Epithelial cell of esophagus (primary cell): ENCODE measurements at regions not wholly inside any gene's neighbourhood (a gene's known extent, or its start where the extent isn't known, plus 50 kb on each side); places are given as distances from the start of the nearest gene placed in this dataset.

Experiments
- DNase-seq: peaks from one replicate; pipeline ENCODE4 v3.0.0; 2010; ENCODE audit warnings: low read depth
- H3K4me3 ChIP-seq: 2 replicates; pipeline ENCODE4 v1.5.1; 2011; ENCODE audit warnings: mild to moderate bottlenecking, low read length, control low read depth
- TF ChIP-seq, protein P1 (sequence below): IDR thresholded peaks from 2 replicates; pipeline ENCODE4 v1.5.1; 2011; ENCODE audit warnings: low read depth, mild to moderate bottlenecking, low read length, control low read depth, inconsistent platforms; ENCODE audit not compliant: insufficient read depth; ENCODE audit errors: missing control alignments

DNA sequence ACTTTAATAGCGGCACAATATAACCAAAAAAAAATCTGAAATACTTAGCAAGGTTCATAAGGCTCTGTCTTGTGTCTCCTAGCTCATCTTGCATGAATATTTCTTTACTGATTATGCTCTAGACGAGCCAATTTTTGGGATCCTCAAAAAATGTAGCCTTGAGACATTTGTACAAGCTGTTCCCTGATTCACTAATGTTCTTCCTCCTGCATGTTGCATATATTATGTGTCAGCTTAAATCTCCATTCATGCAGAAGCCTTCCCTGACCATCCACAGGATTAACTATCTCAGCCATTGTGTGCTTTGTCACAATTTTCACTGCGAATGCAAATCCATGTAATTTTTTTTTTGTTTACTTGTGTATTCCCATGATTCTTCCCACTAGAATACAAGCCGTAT, 594.0 kb upstream of the VRK2 start:
- TF ChIP-seq, protein P1, sequence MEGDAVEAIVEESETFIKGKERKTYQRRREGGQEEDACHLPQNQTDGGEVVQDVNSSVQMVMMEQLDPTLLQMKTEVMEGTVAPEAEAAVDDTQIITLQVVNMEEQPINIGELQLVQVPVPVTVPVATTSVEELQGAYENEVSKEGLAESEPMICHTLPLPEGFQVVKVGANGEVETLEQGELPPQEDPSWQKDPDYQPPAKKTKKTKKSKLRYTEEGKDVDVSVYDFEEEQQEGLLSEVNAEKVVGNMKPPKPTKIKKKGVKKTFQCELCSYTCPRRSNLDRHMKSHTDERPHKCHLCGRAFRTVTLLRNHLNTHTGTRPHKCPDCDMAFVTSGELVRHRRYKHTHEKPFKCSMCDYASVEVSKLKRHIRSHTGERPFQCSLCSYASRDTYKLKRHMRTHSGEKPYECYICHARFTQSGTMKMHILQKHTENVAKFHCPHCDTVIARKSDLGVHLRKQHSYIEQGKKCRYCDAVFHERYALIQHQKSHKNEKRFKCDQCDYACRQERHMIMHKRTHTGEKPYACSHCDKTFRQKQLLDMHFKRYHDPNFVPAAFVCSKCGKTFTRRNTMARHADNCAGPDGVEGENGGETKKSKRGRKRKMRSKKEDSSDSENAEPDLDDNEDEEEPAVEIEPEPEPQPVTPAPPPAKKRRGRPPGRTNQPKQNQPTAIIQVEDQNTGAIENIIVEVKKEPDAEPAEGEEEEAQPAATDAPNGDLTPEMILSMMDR, result no peak
- no peak for DNase-seq
- no peak overlapping the region for H3K4me3 ChIP-seq

DNA sequence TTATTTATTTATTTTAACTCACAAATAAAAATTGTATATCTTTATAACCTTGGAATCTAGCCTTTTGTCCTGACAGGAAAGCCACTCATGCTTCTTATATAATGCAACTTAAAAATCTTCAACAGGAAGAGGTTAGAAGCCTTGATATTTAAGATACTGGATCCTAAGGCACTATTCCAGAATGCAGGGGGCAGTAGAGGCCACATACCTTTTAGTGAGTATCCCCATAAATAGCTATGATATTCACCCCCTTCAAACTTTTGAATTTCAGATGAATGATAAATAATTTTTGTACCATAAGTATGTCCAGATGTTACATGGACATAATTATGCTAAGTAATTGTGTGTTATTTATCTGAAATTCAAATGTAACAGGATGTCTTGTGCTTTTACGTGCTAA, 592.7 kb upstream of the VRK2 start:
- H3K4me3 ChIP-seq, result no peak overlapping the region
- TF ChIP-seq, protein P1, result peak; percentile 11
- no peak for DNase-seq

- no peak for DNase-seq
- H3K4me3 ChIP-seq, result no peak overlapping the region
- TF ChIP-seq, protein P1, result no peak
Measured at GRCh38 chr2:57460396-57461276, 586.0 kb upstream of the VRK2 start.

DNA sequence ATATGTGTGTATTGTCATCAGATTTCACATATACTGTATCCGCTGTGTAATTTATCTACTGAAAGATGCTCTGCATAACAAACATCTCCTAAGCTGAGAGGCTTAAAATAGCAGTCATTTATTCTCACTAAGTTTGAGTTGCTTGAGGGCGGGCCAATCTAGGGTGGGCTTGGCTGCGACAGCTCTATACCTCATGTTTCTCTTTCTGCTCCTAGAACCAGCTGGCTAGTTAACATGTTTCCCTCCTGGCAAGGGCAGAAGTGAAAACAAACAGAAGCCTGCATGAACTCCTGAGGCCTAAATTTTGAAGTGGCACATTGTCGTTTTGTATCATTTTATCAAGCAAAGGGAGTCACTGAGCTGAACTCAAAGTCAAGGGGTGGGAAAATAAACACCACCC, 585.0 kb upstream of the VRK2 start:
- no peak for DNase-seq
- TF ChIP-seq, protein P1, result no peak
- no peak overlapping the region for H3K4me3 ChIP-seq

DNA sequence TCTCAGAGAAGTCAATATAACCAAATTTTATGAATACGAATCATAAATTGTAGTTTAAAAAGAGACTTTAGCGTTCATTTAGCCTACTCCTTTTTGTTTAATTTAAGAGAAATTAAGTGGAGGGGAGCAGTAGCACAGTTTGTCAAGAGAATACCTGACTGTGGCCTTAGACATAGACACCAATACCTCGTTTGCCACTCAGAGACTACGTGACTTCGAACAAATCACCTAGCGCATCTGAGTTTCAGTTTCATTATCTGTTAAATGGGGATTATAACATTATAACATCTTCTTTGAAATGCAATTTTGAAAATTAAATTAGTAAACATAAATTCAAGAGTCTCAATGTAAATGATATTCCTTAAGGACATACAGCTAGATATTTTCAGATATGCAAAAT, 581.5 kb upstream of the VRK2 start:
- no peak for DNase-seq
- no peak overlapping the region for H3K4me3 ChIP-seq
- TF ChIP-seq, protein P1, result no peak

DNA sequence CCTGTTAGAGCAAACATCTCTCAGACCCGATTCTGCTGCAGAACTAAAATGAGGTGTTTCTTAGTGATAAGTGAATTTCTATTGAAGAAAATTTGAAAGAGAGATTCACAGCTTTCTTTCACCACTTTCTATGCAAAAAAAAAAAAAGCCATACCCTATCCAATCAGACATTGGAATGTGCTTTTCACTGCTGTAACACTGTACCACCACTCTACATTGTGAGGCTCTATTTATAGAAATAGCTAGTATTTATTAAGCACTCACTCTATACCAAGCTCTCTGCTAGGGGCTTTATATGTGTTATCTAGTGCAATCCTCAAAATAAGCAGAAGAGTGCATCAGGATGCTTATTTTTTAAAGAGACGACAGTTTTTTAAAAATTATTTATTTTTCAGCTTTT, 580.6 kb upstream of the VRK2 start:
- TF ChIP-seq, protein P1, result no peak
- no peak overlapping the region for H3K4me3 ChIP-seq
- DNase-seq, result no peak

DNA sequence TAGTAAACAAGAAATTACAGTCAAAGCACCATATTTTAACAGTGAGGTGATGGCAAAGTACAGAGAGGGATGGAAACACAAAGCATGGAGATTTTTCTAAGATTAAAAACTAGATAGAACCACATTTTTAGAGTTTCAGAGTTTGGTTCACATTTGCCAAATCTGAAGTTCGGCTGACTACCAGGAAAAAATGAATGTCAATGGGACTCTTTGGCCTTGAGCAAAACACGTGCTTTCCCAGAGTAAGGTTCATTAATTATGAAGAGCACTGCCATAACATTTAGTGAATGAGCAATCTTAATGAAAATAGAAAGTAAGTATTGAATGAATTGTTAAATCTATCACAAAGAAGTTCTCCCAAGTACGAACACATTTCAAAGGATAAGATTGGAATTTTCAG, 571.2 kb upstream of the VRK2 start:
- no peak overlapping the region for H3K4me3 ChIP-seq
- TF ChIP-seq, protein P1, result no peak
- no peak for DNase-seq
